Neural cell (in vitro differentiated cells): ENCODE measurements at regions not wholly inside any gene's neighbourhood (a gene's known extent, or its start where the extent isn't known, plus 50 kb on each side); places are given as distances from the start of the nearest gene placed in this dataset.
"Not testable (repeated sequence)": the region's sequence is repeated elsewhere in the genome, so short reads cannot be mapped to it uniquely, and the experiment has no call there.

ENCODE experiments used
- EP300 ChIP-seq: fragments of 450-650 bp; conservative IDR thresholded peaks from 2 replicates; pipeline ENCODE4 v1.6.1; 2014; ENCODE audit warnings: antibody characterized with exemption, mild to moderate bottlenecking, moderate library complexity; ENCODE audit not compliant: poor library complexity, severe bottlenecking
- EZH2 ChIP-seq: fragments of 200-600, 300-800 bp; shearing (Covaris generic), sonication (generic); IDR thresholded peaks from 2 replicates; pipeline ENCODE4 v1.6.1; 2014; ENCODE audit warnings: antibody characterized with exemption, low read length, borderline replicate concordance, mild to moderate bottlenecking; ENCODE audit not compliant: insufficient read depth, poor library complexity, severe bottlenecking
- MXI1 ChIP-seq: fragments of 450-650 bp; conservative IDR thresholded peaks from 2 replicates; pipeline ENCODE4 v1.6.1; 2014; ENCODE audit warnings: antibody characterized with exemption, mild to moderate bottlenecking; ENCODE audit not compliant: poor library complexity, severe bottlenecking
- POLR2AphosphoS5 ChIP-seq: IDR thresholded peaks from 2 replicates; pipeline ENCODE4 v1.6.1; 2012
- RAD21 ChIP-seq: fragments of 450-650 bp; conservative IDR thresholded peaks from 2 replicates; pipeline ENCODE4 v1.6.1; 2014; ENCODE audit warnings: antibody characterized with exemption, mild to moderate bottlenecking, moderate library complexity
- SMC3 ChIP-seq: fragments of 450-650 bp; conservative IDR thresholded peaks from 2 replicates; pipeline ENCODE4 v1.6.1; 2014; ENCODE audit warnings: antibody characterized with exemption, mild to moderate bottlenecking, moderate library complexity; ENCODE audit not compliant: poor library complexity
- TAF1 ChIP-seq: IDR thresholded peaks from 2 replicates; pipeline ENCODE4 v1.6.1; 2012; ENCODE audit warnings: low read depth
- TF ChIP-seq, protein P1 (sequence below): fragments of 450-650 bp; IDR thresholded peaks from 2 replicates; pipeline ENCODE4 v1.5.1; 2014; ENCODE audit warnings: antibody characterized with exemption, mild to moderate bottlenecking, moderate library complexity; ENCODE audit not compliant: poor library complexity, severe bottlenecking
- TF ChIP-seq, protein P2 (sequence below): IDR thresholded peaks from 2 replicates; pipeline ENCODE4 v1.6.1; 2012; ENCODE audit warnings: borderline replicate concordance

GRCh38 chr2:129043677-129044076 is 725.0 kb upstream of the HS6ST1 start:
- TF ChIP-seq, protein P1, sequence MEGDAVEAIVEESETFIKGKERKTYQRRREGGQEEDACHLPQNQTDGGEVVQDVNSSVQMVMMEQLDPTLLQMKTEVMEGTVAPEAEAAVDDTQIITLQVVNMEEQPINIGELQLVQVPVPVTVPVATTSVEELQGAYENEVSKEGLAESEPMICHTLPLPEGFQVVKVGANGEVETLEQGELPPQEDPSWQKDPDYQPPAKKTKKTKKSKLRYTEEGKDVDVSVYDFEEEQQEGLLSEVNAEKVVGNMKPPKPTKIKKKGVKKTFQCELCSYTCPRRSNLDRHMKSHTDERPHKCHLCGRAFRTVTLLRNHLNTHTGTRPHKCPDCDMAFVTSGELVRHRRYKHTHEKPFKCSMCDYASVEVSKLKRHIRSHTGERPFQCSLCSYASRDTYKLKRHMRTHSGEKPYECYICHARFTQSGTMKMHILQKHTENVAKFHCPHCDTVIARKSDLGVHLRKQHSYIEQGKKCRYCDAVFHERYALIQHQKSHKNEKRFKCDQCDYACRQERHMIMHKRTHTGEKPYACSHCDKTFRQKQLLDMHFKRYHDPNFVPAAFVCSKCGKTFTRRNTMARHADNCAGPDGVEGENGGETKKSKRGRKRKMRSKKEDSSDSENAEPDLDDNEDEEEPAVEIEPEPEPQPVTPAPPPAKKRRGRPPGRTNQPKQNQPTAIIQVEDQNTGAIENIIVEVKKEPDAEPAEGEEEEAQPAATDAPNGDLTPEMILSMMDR = not testable (repeated sequence)
- not testable (repeated sequence) for TF ChIP-seq TAF1, RAD21, POLR2AphosphoS5, MXI1, EZH2, EP300, SMC3
- TF ChIP-seq, protein P2, sequence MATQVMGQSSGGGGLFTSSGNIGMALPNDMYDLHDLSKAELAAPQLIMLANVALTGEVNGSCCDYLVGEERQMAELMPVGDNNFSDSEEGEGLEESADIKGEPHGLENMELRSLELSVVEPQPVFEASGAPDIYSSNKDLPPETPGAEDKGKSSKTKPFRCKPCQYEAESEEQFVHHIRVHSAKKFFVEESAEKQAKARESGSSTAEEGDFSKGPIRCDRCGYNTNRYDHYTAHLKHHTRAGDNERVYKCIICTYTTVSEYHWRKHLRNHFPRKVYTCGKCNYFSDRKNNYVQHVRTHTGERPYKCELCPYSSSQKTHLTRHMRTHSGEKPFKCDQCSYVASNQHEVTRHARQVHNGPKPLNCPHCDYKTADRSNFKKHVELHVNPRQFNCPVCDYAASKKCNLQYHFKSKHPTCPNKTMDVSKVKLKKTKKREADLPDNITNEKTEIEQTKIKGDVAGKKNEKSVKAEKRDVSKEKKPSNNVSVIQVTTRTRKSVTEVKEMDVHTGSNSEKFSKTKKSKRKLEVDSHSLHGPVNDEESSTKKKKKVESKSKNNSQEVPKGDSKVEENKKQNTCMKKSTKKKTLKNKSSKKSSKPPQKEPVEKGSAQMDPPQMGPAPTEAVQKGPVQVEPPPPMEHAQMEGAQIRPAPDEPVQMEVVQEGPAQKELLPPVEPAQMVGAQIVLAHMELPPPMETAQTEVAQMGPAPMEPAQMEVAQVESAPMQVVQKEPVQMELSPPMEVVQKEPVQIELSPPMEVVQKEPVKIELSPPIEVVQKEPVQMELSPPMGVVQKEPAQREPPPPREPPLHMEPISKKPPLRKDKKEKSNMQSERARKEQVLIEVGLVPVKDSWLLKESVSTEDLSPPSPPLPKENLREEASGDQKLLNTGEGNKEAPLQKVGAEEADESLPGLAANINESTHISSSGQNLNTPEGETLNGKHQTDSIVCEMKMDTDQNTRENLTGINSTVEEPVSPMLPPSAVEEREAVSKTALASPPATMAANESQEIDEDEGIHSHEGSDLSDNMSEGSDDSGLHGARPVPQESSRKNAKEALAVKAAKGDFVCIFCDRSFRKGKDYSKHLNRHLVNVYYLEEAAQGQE = not testable (repeated sequence)
